MM.1S (cell line): ENCODE measurements at regions not wholly inside any gene's neighbourhood (a gene's known extent, or its start where the extent isn't known, plus 50 kb on each side); places are given as distances from the start of the nearest gene placed in this dataset.
A peak's percentile ranks its signal among the peaks of the same experiment; 100 is the strongest.

Experiments used
- DNase-seq: peaks from one replicate; pipeline ENCODE4 v3.0.0-alpha.2; 2015
- H2AFZ ChIP-seq: fragments of 300-600 bp; sonication (generic); 2 replicates; pipeline ENCODE4 v1.6.0; 2016; ENCODE audit warnings: antibody characterized with exemption, low read length
- H3F3A ChIP-seq: fragments of 300-600 bp; sonication (generic); 2 replicates; pipeline ENCODE4 v1.6.1; 2016; ENCODE audit warnings: mild to moderate bottlenecking, antibody characterized with exemption, low read length, moderate library complexity, mixed read lengths; ENCODE audit not compliant: insufficient read depth
- H3K27ac ChIP-seq: fragments of 300-600 bp; sonication (generic); 2 replicates; pipeline ENCODE4 v1.5.1; 2016; ENCODE audit warnings: mild to moderate bottlenecking, low read length
- H3K27me3 ChIP-seq: fragments of 300-600 bp; sonication (generic); replicated peaks from 2 replicates; pipeline ENCODE4 v1.6.0; 2016; ENCODE audit warnings: low read length; ENCODE audit not compliant: insufficient read depth
- H3K36me3 ChIP-seq: fragments of 300-600 bp; sonication (generic); replicated peaks from 2 replicates; pipeline ENCODE4 v1.6.1; 2016; ENCODE audit warnings: mild to moderate bottlenecking, low read length, mixed read lengths; ENCODE audit not compliant: insufficient read depth
- H3K4me1 ChIP-seq: fragments of 300-600 bp; sonication (generic); 2 replicates; pipeline ENCODE4 v1.6.1; 2016; ENCODE audit warnings: low read length, mixed read lengths
- H3K4me2 ChIP-seq: fragments of 300-600 bp; sonication (generic); 2 replicates; pipeline ENCODE4 v1.6.0; 2016; ENCODE audit warnings: low read depth, low read length
- H3K4me3 ChIP-seq: fragments of 300-600 bp; sonication (generic); 2 replicates; pipeline ENCODE4 v1.5.1; 2016; ENCODE audit warnings: low read length, mixed read lengths
- H3K79me2 ChIP-seq: fragments of 300-600 bp; sonication (generic); 2 replicates; pipeline ENCODE4 v1.6.1; 2016; ENCODE audit warnings: mixed run types, low read length, mixed read lengths
- H3K9ac ChIP-seq: fragments of 300-600 bp; sonication (generic); 2 replicates; pipeline ENCODE4 v1.6.1; 2016; ENCODE audit warnings: low read length, mixed read lengths
- H3K9me2 ChIP-seq: fragments of 300-600 bp; sonication (generic); replicated peaks from 2 replicates; pipeline ENCODE4 v1.6.1; 2016; ENCODE audit warnings: mild to moderate bottlenecking, low read length, mixed read lengths; ENCODE audit not compliant: insufficient read depth
- H3K9me3 ChIP-seq: fragments of 300-600 bp; sonication (generic); replicated peaks from 2 replicates; pipeline ENCODE4 v1.6.1; 2016; ENCODE audit warnings: mild to moderate bottlenecking, low read length, mixed read lengths; ENCODE audit not compliant: insufficient read depth
- H4K20me1 ChIP-seq: fragments of 300-600 bp; sonication (generic); 2 replicates; pipeline ENCODE4 v1.6.1; 2016; ENCODE audit warnings: mild to moderate bottlenecking, low read length, moderate library complexity, mixed read lengths; ENCODE audit not compliant: insufficient read depth
- EZH2 ChIP-seq: fragments of 300-600 bp; sonication (generic); optimal IDR thresholded peaks from 2 replicates; pipeline ENCODE3; 2017; ENCODE audit warnings: low read depth, mild to moderate bottlenecking, antibody characterized with exemption, low read length, mixed read lengths
- EZH2phosphoT487 ChIP-seq: fragments of 300-600 bp; sonication (generic); IDR thresholded peaks from 2 replicates; pipeline ENCODE4 v1.6.1; 2018; ENCODE audit warnings: antibody characterized with exemption, low read length
- TF ChIP-seq, protein P1 (sequence below): fragments of 300-600 bp; sonication (generic); IDR thresholded peaks from 2 replicates; pipeline ENCODE4 v1.5.1; 2016; ENCODE audit warnings: antibody characterized with exemption, low read length, mixed read lengths

DNA sequence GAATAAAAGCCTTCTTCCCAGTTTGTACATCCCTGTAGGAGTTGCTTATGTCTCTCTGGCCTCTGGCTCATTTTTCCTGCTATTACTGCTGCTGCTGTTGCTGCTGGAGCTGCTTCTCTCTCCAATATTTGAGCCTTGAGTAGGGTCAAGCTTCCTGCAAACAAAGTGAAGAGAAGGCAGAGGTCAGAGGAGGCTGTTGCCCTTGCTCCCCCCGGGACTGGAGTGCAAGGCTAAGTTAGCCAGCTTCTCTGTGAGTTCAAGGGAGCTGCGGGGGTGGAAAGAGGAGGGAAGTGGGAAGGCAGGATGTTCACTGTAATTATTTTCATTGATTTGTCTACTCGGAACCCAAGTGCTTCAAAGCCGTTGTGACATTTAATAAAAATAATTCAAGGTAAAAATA, 77.0 kb upstream of the TMEM132E start:
- Histone ChIP-seq H3K27me3 (no peaks in the 10 kb centered on the region; the same call in 1 of the 2 replicates), H3K79me2 (no peaks in the 10 kb centered on the region), H3K4me3 (no peak overlapping the region), H2AFZ (no peak overlapping the region), H3K9ac (no peak overlapping the region), H3K36me3 (no peaks in the 10 kb centered on the region), H3K9me3 (no peaks in the 10 kb centered on the region), H3F3A (peaks cover 20% of the 10 kb centered on the region), H3K4me1 (peaks cover 35% of the 10 kb centered on the region), H3K4me2 (no peak overlapping the region), H3K9me2 (no peaks in the 10 kb centered on the region), H4K20me1 (no peaks in the 10 kb centered on the region), H3K27ac (no peak overlapping the region)
- no peak for DNase-seq
- no peak for TF ChIP-seq EZH2phosphoT487
- TF ChIP-seq, protein P1, sequence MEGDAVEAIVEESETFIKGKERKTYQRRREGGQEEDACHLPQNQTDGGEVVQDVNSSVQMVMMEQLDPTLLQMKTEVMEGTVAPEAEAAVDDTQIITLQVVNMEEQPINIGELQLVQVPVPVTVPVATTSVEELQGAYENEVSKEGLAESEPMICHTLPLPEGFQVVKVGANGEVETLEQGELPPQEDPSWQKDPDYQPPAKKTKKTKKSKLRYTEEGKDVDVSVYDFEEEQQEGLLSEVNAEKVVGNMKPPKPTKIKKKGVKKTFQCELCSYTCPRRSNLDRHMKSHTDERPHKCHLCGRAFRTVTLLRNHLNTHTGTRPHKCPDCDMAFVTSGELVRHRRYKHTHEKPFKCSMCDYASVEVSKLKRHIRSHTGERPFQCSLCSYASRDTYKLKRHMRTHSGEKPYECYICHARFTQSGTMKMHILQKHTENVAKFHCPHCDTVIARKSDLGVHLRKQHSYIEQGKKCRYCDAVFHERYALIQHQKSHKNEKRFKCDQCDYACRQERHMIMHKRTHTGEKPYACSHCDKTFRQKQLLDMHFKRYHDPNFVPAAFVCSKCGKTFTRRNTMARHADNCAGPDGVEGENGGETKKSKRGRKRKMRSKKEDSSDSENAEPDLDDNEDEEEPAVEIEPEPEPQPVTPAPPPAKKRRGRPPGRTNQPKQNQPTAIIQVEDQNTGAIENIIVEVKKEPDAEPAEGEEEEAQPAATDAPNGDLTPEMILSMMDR: no peak
- TF ChIP-seq EZH2: no peak

DNA sequence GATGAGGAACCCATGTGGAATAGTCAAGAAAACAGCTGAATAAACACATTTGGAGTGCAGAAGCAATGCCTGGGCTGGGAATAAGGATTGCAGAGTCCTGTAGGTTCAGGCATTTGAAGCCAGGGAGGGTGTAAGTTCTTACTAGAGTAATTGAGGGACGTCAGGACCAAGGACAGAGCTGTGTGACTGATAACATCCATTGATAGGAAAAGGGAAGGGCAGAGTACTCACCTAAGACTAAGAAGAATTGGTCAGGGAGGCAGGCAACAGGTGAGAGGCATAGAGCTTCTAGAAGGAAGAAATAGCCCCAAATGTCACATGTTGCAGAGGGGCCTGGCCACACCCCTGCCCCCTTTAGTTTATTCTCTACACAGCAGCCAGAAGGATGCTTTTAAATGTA, 79.8 kb upstream of the TMEM132E start:
- TF ChIP-seq EZH2 (no peak), EZH2phosphoT487 (no peak)
- TF ChIP-seq, protein P1: no peak
- H3K9me3 ChIP-seq: no peaks in the 10 kb centered on the region
- H3K27ac ChIP-seq: no peak overlapping the region
- H3K4me2 ChIP-seq: no peak overlapping the region
- H3K9me2 ChIP-seq: no peaks in the 10 kb centered on the region
- H3F3A ChIP-seq: peaks cover 12% of the 10 kb centered on the region
- H3K79me2 ChIP-seq: no peaks in the 10 kb centered on the region
- no peak overlapping the region for H3K4me3 ChIP-seq
- no peaks in the 10 kb centered on the region for H4K20me1 ChIP-seq
- H3K36me3 ChIP-seq: no peaks in the 10 kb centered on the region
- H3K27me3 ChIP-seq: no peaks in the 10 kb centered on the region; the same call in 1 of the 2 replicates
- H3K4me1 ChIP-seq: peaks cover 27% of the 10 kb centered on the region
- no peak overlapping the region for H2AFZ ChIP-seq
- peak; percentile 63 for DNase-seq
- H3K9ac ChIP-seq: no peak overlapping the region

DNA sequence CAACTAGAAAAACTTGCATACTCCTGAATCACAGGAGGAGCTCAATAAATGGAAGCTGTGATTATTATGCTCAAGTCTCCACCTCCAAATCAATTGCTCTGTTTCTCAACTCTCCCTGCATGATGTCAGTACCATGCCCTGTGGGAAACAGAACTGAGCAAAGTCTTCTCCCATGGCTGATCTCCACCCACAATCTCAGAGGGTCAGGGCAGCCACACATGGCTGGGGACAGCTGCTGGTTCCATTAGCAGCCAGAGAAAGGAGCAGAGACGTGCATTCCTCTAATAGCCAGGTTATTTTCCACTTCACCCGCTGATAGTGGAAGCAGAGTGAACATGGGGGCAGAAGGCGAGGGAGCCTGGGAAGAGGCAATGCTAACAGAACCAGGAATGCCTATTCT, 85.5 kb upstream of the TMEM132E start:
- peaks cover 9% of the 10 kb centered on the region; the same call in 1 of the 2 replicates for H3K4me1 ChIP-seq
- H3K27me3 ChIP-seq: no peaks in the 10 kb centered on the region
- H3K4me2 ChIP-seq: no peak overlapping the region
- no peak overlapping the region for H2AFZ ChIP-seq
- H3F3A ChIP-seq: no peaks in the 10 kb centered on the region
- H3K9me3 ChIP-seq: no peaks in the 10 kb centered on the region
- TF ChIP-seq, protein P1: no peak
- TF ChIP-seq EZH2 (no peak), EZH2phosphoT487 (no peak)
- no peaks in the 10 kb centered on the region for H4K20me1 ChIP-seq
- no peaks in the 10 kb centered on the region for H3K9me2 ChIP-seq
- H3K79me2 ChIP-seq: no peaks in the 10 kb centered on the region
- H3K4me3 ChIP-seq: no peak overlapping the region
- DNase-seq: no peak
- H3K27ac ChIP-seq: no peak overlapping the region
- no peak overlapping the region for H3K9ac ChIP-seq
- no peaks in the 10 kb centered on the region for H3K36me3 ChIP-seq
